ENCODE measurements at regions not wholly inside any gene's neighbourhood (a gene's known extent, or its start where the extent isn't known, plus 50 kb on each side); places are given as distances from the start of the nearest gene placed in this dataset.

DNA sequence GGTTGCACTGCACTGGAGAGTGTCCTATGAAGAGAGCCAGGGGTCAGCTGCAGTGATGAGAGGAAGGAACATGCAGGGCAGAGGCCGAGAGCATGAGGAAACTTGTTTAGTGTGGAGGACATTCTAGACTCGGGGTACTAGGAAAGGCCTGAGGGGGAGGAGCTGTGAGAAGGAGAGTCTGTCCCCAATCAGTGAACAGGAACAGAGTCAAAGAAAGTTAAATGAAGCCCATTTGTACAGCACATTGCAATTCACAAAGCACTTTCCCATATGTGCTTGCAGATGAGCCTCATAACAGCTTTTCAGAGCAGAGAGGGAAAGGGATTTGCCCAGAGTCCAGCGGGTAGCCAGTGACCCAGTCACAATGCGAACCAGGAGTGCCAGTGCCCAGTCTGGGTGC lies 83.4 kb downstream of the NAV1 start:
- no peak for ATAC-seq (ENCODE audit: low read depth)
- DNase-seq, result no peak
- H3K4me3 Mint-ChIP-seq, result no peak overlapping the region
- H3K4me1 Mint-ChIP-seq, result no peaks in the 10 kb centered on the region
- H3K27ac Mint-ChIP-seq, result no peak overlapping the region
- H3K27me3 Mint-ChIP-seq, result no peaks in the 10 kb centered on the region
- POLR2A ChIA-PET, result no interaction called here
- no peaks in the 10 kb centered on the region for H3K9me3 Mint-ChIP-seq
- no peaks in the 10 kb centered on the region for H3K36me3 Mint-ChIP-seq

DNA sequence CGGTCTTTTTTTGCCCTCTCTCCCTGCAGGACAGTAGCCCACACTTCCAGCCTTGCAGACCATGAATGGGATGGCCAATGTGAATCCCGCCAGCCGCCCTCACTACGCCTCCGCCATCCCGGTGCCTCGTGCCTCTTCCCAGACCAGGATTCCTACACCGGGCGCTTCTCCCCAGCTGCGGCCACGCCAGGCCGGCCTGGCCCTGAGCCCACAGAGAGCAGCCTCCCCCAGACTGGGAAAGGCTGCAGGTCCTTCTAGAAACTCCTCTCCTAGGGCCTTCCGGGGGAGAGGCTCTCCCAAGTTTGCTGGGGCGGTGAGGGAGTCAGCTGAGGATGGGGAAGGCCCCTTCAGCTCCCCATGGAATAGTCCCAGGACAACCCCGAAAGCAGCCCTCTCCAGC lies 83.9 kb downstream of the NAV1 start:
- no peak for ATAC-seq (ENCODE audit: low read depth)
- POLR2A ChIA-PET, result no interaction called here
- no peak for DNase-seq
- Mint-ChIP-seq H3K9me3 (no peaks in the 10 kb centered on the region), H3K27me3 (no peaks in the 10 kb centered on the region), H3K36me3 (no peaks in the 10 kb centered on the region), H3K4me3 (no peak overlapping the region), H3K27ac (no peak overlapping the region), H3K4me1 (no peaks in the 10 kb centered on the region)

GRCh38 chr1:201624741-201625225 lies 85.9 kb downstream of the NAV1 start:
- H3K4me1 Mint-ChIP-seq, result no peaks in the 10 kb centered on the region
- ATAC-seq (ENCODE audit: low read depth), result no peak
- no peak for DNase-seq
- H3K27ac Mint-ChIP-seq, result no peak overlapping the region
- H3K4me3 Mint-ChIP-seq, result no peak overlapping the region
- POLR2A ChIA-PET, result no interaction called here
- no peaks in the 10 kb centered on the region for H3K9me3 Mint-ChIP-seq
- no peaks in the 10 kb centered on the region for H3K36me3 Mint-ChIP-seq
- H3K27me3 Mint-ChIP-seq, result no peaks in the 10 kb centered on the region

DNA sequence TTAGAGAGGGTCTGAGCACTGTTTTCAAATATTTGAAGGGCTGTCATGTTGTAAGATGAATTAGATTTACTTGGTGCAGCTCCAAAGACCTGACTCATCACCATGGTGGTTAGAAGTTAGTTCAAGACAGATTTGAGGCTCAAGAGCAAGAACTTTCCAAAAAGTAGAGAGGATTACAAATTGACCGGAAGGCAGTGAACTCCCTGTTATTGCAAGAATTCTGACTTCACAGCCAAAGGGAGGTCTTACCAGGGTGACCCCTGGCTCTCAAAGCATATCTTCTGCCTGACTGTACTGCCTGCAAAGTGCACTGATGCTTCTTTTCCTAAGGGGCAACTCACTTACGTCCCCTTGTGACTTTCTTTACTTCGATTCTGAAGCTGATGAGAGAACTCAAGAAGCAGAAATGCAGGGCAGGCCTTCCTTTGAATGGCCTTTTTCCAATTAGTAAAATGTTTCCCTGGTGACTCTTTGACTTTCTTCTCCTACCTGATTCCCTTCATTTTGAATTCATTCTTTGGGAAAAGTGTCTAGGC lies 86.4 kb downstream of the NAV1 start:
- POLR2A ChIA-PET, result no interaction called here
- Mint-ChIP-seq H3K27me3 (no peaks in the 10 kb centered on the region), H3K4me1 (no peaks in the 10 kb centered on the region), H3K4me3 (no peak overlapping the region), H3K9me3 (no peaks in the 10 kb centered on the region), H3K36me3 (no peaks in the 10 kb centered on the region), H3K27ac (no peak overlapping the region)
- ATAC-seq (ENCODE audit: low read depth) (no peak), DNase-seq (no peak)

GRCh38 chr1:201625851-201626251 lies 86.9 kb downstream of the NAV1 start:
- POLR2A ChIA-PET, result no interaction called here
- H3K27me3 Mint-ChIP-seq, result no peaks in the 10 kb centered on the region
- no peak for DNase-seq
- H3K4me1 Mint-ChIP-seq, result no peaks in the 10 kb centered on the region
- no peak overlapping the region for H3K27ac Mint-ChIP-seq
- H3K4me3 Mint-ChIP-seq, result no peak overlapping the region
- H3K9me3 Mint-ChIP-seq, result no peaks in the 10 kb centered on the region
- ATAC-seq (ENCODE audit: low read depth), result no peak
- no peaks in the 10 kb centered on the region for H3K36me3 Mint-ChIP-seq

GRCh38 chr1:201626629-201627275 lies 87.8 kb downstream of the NAV1 start:
- POLR2A ChIA-PET, result no interaction called here
- H3K27ac Mint-ChIP-seq, result peak overlapping the region; percentile 72
- no peak for ATAC-seq (ENCODE audit: low read depth)
- H3K4me1 Mint-ChIP-seq, result no peaks in the 10 kb centered on the region
- no peak for DNase-seq
- H3K9me3 Mint-ChIP-seq, result no peaks in the 10 kb centered on the region
- H3K4me3 Mint-ChIP-seq, result no peak overlapping the region
- H3K36me3 Mint-ChIP-seq, result no peaks in the 10 kb centered on the region
- H3K27me3 Mint-ChIP-seq, result peaks cover under 1% of the 10 kb centered on the region

- POLR2A ChIA-PET, result no interaction called here
- Mint-ChIP-seq H3K36me3 (no peaks in the 10 kb centered on the region), H3K4me1 (no peaks in the 10 kb centered on the region), H3K9me3 (no peaks in the 10 kb centered on the region), H3K4me3 (no peak overlapping the region), H3K27me3 (peaks cover 6% of the 10 kb centered on the region), H3K27ac (no peak overlapping the region)
- DNase-seq, result no peak
- ATAC-seq (ENCODE audit: low read depth), result no peak
Measured at GRCh38 chr1:201628490-201628889, 89.6 kb downstream of the NAV1 start.

DNA sequence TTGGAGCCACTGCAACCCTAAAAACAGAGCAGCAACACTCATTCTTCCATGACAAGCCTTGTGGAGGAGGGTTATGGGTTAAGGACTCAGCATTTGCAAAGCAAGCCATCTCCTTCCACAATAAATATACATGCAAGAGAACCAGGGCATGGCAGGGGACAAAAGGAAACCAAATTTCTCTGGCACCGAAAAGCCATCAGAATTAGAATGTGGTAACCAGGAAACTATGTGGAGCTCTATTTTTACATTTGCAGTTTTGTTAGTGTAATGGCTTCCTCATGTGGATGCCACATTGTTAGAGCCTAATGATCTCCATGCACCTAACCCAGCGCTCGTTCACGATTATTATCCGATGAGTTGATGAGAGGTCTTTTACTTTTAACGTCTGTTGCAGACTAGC lies 91.7 kb downstream of the NAV1 start:
- no peaks in the 10 kb centered on the region for H3K4me1 Mint-ChIP-seq
- H3K27me3 Mint-ChIP-seq, result peaks cover 6% of the 10 kb centered on the region
- DNase-seq (no peak), ATAC-seq (ENCODE audit: low read depth) (no peak)
- POLR2A ChIA-PET, result no interaction called here
- H3K36me3 Mint-ChIP-seq, result no peaks in the 10 kb centered on the region
- no peak overlapping the region for H3K27ac Mint-ChIP-seq
- H3K4me3 Mint-ChIP-seq, result no peak overlapping the region
- H3K9me3 Mint-ChIP-seq, result no peaks in the 10 kb centered on the region

GRCh38 chr1:201631037-201631436 lies 92.1 kb downstream of the NAV1 start:
- H3K4me3 Mint-ChIP-seq, result no peak overlapping the region
- H3K27me3 Mint-ChIP-seq, result peaks cover 6% of the 10 kb centered on the region
- H3K9me3 Mint-ChIP-seq, result no peaks in the 10 kb centered on the region
- no peak for ATAC-seq (ENCODE audit: low read depth)
- H3K4me1 Mint-ChIP-seq, result no peaks in the 10 kb centered on the region
- H3K27ac Mint-ChIP-seq, result no peak overlapping the region
- H3K36me3 Mint-ChIP-seq, result no peaks in the 10 kb centered on the region
- POLR2A ChIA-PET, result no interaction called here
- no peak for DNase-seq

GRCh38 chr1:201632364-201632952 lies 93.5 kb downstream of the NAV1 start:
- ATAC-seq (ENCODE audit: low read depth), result no peak

GRCh38 chr1:201633297-201633696 lies 94.4 kb downstream of the NAV1 start:
- ATAC-seq (ENCODE audit: low read depth), result no peak
- Mint-ChIP-seq H3K27ac (no peak overlapping the region), H3K4me1 (no peaks in the 10 kb centered on the region), H3K4me3 (no peak overlapping the region), H3K36me3 (no peaks in the 10 kb centered on the region), H3K27me3 (peaks cover 6% of the 10 kb centered on the region), H3K9me3 (no peaks in the 10 kb centered on the region)
- POLR2A ChIA-PET, result no interaction called here
- no peak for DNase-seq

More at GRCh38 chr1:201632364-201632952, 93.5 kb downstream of the NAV1 start:
- Mint-ChIP-seq H3K36me3 (no peaks in the 10 kb centered on the region), H3K27ac (no peak overlapping the region), H3K4me1 (no peaks in the 10 kb centered on the region), H3K9me3 (no peaks in the 10 kb centered on the region), H3K4me3 (no peak overlapping the region), H3K27me3 (peaks cover 6% of the 10 kb centered on the region)
- POLR2A ChIA-PET, result no interaction called here
- DNase-seq, result no peak

- H3K36me3 Mint-ChIP-seq, result no peaks in the 10 kb centered on the region
Measured at GRCh38 chr1:201633811-201634210, 94.9 kb downstream of the NAV1 start.

DNA sequence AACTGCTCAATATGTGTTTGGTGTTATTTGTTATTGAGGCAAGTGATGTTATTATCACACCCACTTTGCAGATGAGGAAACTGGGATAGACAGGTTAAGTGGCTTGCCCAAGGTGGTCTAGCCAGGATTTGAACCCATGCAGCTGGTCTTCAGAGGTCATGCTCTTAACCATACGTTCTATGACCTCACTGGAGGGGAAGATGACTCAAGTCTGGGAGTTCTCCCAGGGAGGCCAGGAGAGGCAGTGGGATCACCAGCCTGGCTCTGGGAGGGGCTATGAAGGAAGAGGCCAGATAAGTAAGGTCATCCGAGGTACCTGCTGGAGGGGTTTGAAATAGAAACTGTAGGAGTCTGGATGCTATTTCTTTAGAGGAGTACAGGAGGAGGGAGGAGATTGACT lies 95.3 kb downstream of the NAV1 start:
- ATAC-seq (ENCODE audit: low read depth) (no peak), DNase-seq (no peak)
- H3K27ac Mint-ChIP-seq, result no peak overlapping the region
- no peak overlapping the region for H3K4me3 Mint-ChIP-seq
- POLR2A ChIA-PET, result no interaction called here
- H3K4me1 Mint-ChIP-seq, result no peaks in the 10 kb centered on the region
- peaks cover 6% of the 10 kb centered on the region for H3K27me3 Mint-ChIP-seq
- H3K9me3 Mint-ChIP-seq, result no peaks in the 10 kb centered on the region
- H3K36me3 Mint-ChIP-seq, result no peaks in the 10 kb centered on the region

More at GRCh38 chr1:201633811-201634210, 94.9 kb downstream of the NAV1 start:
- Mint-ChIP-seq H3K27ac (no peak overlapping the region), H3K4me3 (no peak overlapping the region), H3K27me3 (peaks cover 6% of the 10 kb centered on the region), H3K9me3 (no peaks in the 10 kb centered on the region), H3K4me1 (no peaks in the 10 kb centered on the region)
- ATAC-seq (ENCODE audit: low read depth), result no peak
- POLR2A ChIA-PET, result no interaction called here
- DNase-seq, result no peak

GRCh38 chr1:201636097-201636496 lies 97.2 kb downstream of the NAV1 start:
- no peak overlapping the region for H3K4me3 Mint-ChIP-seq
- H3K4me1 Mint-ChIP-seq, result no peaks in the 10 kb centered on the region
- DNase-seq, result no peak
- no peaks in the 10 kb centered on the region for H3K36me3 Mint-ChIP-seq
- no peak for ATAC-seq (ENCODE audit: low read depth)
- no peak overlapping the region for H3K27ac Mint-ChIP-seq
- no peaks in the 10 kb centered on the region for H3K9me3 Mint-ChIP-seq
- H3K27me3 Mint-ChIP-seq, result peaks cover 6% of the 10 kb centered on the region
- POLR2A ChIA-PET, result no interaction called here

Data from activated naive CD8-positive, alpha-beta T cell treated with anti-CD3 and anti-CD28 coated beads, Interleukin-2, amount 10 ng/mL, durations not matched to agents 7 days and 5 days (primary cell).